ENCODE measurements at regions not wholly inside any gene's neighbourhood (a gene's known extent, or its start where the extent isn't known, plus 50 kb on each side); places are given as distances from the start of the nearest gene placed in this dataset.

GRCh38 chr17:13740686-13741085 lies 139.0 kb upstream of the HS3ST3A1 start:
- no peak for DNase-seq

- DNase-seq = no peak
These were observed 140.0 kb upstream of the HS3ST3A1 start for GRCh38 chr17:13741744-13742143.

GRCh38 chr17:13743906-13744305 lies 142.2 kb upstream of the HS3ST3A1 start:
- no peak for DNase-seq

GRCh38 chr17:13746404-13746803 lies 144.7 kb upstream of the HS3ST3A1 start:
- DNase-seq = no peak

- DNase-seq = no peak
These were observed 147.6 kb upstream of the HS3ST3A1 start for GRCh38 chr17:13749166-13749890.

GRCh38 chr17:13749891-13750235 lies 148.1 kb upstream of the HS3ST3A1 start:
- no peak for DNase-seq

GRCh38 chr17:13750816-13751793 lies 149.4 kb upstream of the HS3ST3A1 start:
- DNase-seq = no peak

GRCh38 chr17:13753154-13753553 lies 151.4 kb upstream of the HS3ST3A1 start:
- no peak for DNase-seq

- no peak for DNase-seq
These were observed 152.0 kb upstream of the HS3ST3A1 start for GRCh38 chr17:13753771-13754170.

GRCh38 chr17:13755851-13756250 lies 154.1 kb upstream of the HS3ST3A1 start:
- no peak for DNase-seq

GRCh38 chr17:13756763-13757162 lies 155.0 kb upstream of the HS3ST3A1 start:
- no peak for DNase-seq

- no peak for DNase-seq
These were observed 156.1 kb upstream of the HS3ST3A1 start for GRCh38 chr17:13757871-13758270.

- DNase-seq = no peak
These were observed 158.0 kb upstream of the HS3ST3A1 start for GRCh38 chr17:13759518-13760335.

GRCh38 chr17:13761038-13761603 lies 159.4 kb upstream of the HS3ST3A1 start:
- DNase-seq = no peak

- no peak for DNase-seq
These were observed 164.0 kb upstream of the HS3ST3A1 start for GRCh38 chr17:13765701-13766100.

- DNase-seq = no peak
These were observed 169.0 kb upstream of the HS3ST3A1 start for GRCh38 chr17:13770702-13771101.

- no peak for DNase-seq
These were observed 173.7 kb upstream of the HS3ST3A1 start for GRCh38 chr17:13775450-13775849.

GRCh38 chr17:13776027-13776551 lies 174.4 kb upstream of the HS3ST3A1 start:
- DNase-seq = no peak

- DNase-seq = no peak
These were observed 175.3 kb upstream of the HS3ST3A1 start for GRCh38 chr17:13777003-13777402.

- DNase-seq = no peak
These were observed 182.8 kb upstream of the HS3ST3A1 start for GRCh38 chr17:13784434-13785095.

- DNase-seq = no peak
These were observed 184.4 kb upstream of the HS3ST3A1 start for GRCh38 chr17:13785981-13786598.

- no peak for DNase-seq
These were observed 185.9 kb upstream of the HS3ST3A1 start for GRCh38 chr17:13787636-13788035.
